ENCODE measurements at regions not wholly inside any gene's neighbourhood (a gene's known extent, or its start where the extent isn't known, plus 50 kb on each side); places are given as distances from the start of the nearest gene placed in this dataset.
"Not testable (repeated sequence)": the region's sequence is repeated elsewhere in the genome, so short reads cannot be mapped to it uniquely, and the experiment has no call there.

GRCh38 chr2:189231719-189232323, 52.3 kb upstream of the COL5A2 start:
- in situ Hi-C loops (cut with HindIII; ENCODE audit: low sequenced_read_pairs) = no loop called here
- no peak overlapping the region for H3K4me3 ChIP-seq (ENCODE audit: low read depth, low read length)
- DNase-seq (ENCODE audit: low read depth, low spot score) = no peak
- TF ChIP-seq, protein P1, sequence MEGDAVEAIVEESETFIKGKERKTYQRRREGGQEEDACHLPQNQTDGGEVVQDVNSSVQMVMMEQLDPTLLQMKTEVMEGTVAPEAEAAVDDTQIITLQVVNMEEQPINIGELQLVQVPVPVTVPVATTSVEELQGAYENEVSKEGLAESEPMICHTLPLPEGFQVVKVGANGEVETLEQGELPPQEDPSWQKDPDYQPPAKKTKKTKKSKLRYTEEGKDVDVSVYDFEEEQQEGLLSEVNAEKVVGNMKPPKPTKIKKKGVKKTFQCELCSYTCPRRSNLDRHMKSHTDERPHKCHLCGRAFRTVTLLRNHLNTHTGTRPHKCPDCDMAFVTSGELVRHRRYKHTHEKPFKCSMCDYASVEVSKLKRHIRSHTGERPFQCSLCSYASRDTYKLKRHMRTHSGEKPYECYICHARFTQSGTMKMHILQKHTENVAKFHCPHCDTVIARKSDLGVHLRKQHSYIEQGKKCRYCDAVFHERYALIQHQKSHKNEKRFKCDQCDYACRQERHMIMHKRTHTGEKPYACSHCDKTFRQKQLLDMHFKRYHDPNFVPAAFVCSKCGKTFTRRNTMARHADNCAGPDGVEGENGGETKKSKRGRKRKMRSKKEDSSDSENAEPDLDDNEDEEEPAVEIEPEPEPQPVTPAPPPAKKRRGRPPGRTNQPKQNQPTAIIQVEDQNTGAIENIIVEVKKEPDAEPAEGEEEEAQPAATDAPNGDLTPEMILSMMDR (IDR thresholded peaks at IDR 0.05; ENCODE audit: low read depth, low read length) = no peak

DNA sequence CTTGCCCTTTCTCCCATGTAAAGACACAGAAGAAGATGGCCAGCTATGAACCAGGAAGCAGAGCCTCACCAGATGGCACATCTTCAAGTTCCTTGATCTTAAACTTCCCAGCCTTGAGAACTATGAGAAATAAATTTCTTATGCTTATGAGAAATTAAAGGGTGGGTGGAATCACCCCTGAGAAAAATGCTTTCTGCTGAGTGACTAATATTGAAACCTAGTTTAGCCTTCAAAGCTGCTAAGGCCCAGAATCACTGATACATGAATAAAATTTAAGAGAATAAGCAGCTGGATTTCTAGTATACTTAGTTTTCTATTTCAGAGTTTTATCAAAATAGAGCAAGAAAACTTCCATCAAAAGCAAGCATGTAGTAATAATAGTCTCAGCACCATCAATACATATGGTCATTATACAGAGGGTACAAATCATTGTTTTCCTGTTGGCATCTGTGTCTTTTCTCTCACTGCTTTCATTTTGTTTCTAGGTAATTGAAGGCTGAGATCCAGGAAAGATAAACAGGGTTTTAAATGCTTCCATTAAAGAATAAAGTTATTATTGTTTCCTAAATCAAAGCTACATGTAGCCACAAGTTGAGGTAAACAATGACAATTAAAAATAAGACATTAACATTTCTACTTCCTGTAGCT, 53.3 kb upstream of the COL5A2 start:
- H3K4me3 ChIP-seq (ENCODE audit: low read depth, low read length) = no peak overlapping the region
- DNase-seq (ENCODE audit: low read depth, low spot score) = no peak
- in situ Hi-C loops (cut with HindIII; ENCODE audit: low sequenced_read_pairs) = no loop called here
- TF ChIP-seq, protein P1 (IDR thresholded peaks at IDR 0.05; ENCODE audit: low read depth, low read length) = no peak

DNA sequence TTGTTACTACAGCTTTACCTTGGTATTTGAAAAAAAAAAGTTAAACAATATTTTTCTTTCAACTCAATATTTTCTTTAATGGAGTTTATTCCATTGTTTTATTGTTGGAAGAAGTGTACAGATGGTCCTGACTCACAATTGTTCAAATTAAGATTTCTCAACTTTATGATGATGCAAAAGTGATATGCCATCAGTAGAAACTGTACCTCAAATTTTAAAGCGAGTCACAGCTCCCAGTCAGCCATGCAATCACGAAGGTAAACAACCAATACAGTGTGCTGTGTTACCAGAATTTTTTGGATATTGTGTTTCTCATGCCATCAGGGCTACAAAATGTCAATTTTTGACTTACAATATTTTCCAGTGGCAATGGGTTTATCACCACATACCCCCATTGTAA, 54.0 kb upstream of the COL5A2 start:
- in situ Hi-C loops (cut with HindIII; ENCODE audit: low sequenced_read_pairs) = no loop called here
- TF ChIP-seq, protein P1 (IDR thresholded peaks at IDR 0.05; ENCODE audit: low read depth, low read length) = no peak
- H3K4me3 ChIP-seq (ENCODE audit: low read depth, low read length) = no peak overlapping the region
- DNase-seq (ENCODE audit: low read depth, low spot score) = no peak

DNA sequence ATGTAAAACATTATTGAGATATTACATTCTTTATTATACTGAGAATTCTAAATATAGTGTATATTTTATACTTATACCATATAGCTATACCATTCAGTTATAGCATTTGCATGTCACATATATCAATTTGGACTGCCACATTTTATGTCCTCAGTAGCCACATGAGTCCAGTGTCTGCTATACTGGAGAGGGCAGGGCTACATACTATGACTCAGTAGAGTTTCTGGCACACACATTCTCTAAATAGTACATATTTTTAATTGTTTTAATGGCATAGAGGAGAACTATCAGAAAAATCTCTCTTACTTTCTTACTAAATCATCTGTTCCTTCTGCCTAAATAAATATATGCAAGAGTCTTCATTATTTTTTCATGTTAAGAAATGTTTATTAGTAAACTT, 55.4 kb upstream of the COL5A2 start:
- TF ChIP-seq, protein P1 (IDR thresholded peaks at IDR 0.05; ENCODE audit: low read depth, low read length) = no peak
- H3K4me3 ChIP-seq (ENCODE audit: low read depth, low read length) = no peak overlapping the region
- in situ Hi-C loops (cut with HindIII; ENCODE audit: low sequenced_read_pairs) = no loop called here
- no peak for DNase-seq (ENCODE audit: low read depth, low spot score)

- in situ Hi-C loops (cut with HindIII; ENCODE audit: low sequenced_read_pairs) = no loop called here
- H3K4me3 ChIP-seq (ENCODE audit: low read depth, low read length) = no peak overlapping the region
- TF ChIP-seq, protein P1 (IDR thresholded peaks at IDR 0.05; ENCODE audit: low read depth, low read length) = no peak
- DNase-seq (ENCODE audit: low read depth, low spot score) = no peak
Measured at GRCh38 chr2:189236066-189236465, 56.5 kb upstream of the COL5A2 start.

- TF ChIP-seq, protein P1 (IDR thresholded peaks at IDR 0.05; ENCODE audit: low read depth, low read length) = no peak
- no peak overlapping the region for H3K4me3 ChIP-seq (ENCODE audit: low read depth, low read length)
- in situ Hi-C loops (cut with HindIII; ENCODE audit: low sequenced_read_pairs) = no loop called here
- DNase-seq (ENCODE audit: low read depth, low spot score) = no peak
Measured at GRCh38 chr2:189238903-189239302, 59.3 kb upstream of the COL5A2 start.

DNA sequence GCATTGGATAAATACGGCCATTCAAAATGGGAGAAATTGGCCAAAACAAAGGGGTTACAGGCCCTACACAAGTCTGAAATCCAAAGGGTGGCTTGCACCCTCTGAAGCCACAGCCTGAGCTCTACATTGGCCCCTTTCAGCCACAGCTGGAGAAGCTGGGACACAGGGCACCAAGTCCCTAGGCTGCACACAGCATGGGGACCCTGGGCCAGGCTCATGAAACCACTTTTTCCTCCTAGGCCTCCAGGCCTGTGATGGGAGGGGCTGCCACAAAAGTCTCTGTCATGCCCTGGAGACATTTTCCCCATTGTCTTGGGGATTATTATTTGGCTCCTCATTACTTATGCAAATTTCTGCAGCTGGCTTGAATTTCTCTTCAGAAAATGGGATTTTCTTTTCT, 64.3 kb upstream of the COL5A2 start:
- in situ Hi-C loops (cut with HindIII; ENCODE audit: low sequenced_read_pairs); H3K4me3 ChIP-seq (ENCODE audit: low read depth, low read length); DNase-seq (ENCODE audit: low read depth, low spot score): not testable (repeated sequence)

All from astrocyte of the spinal cord (primary cell).